GM19438 (cell line): ENCODE measurements at regions not wholly inside any gene's neighbourhood (a gene's known extent, or its start where the extent isn't known, plus 50 kb on each side); places are given as distances from the start of the nearest gene placed in this dataset.
"Not testable (repeated sequence)": the region's sequence is repeated elsewhere in the genome, so short reads cannot be mapped to it uniquely, and the experiment has no call there.

Experiments used
- ATAC-seq: cut with Tn5 transposase; IDR thresholded peaks from one replicate; pipeline ENCODE4 v1.9.1; 2021; ENCODE audit warnings: low read depth; ENCODE audit not compliant: unreplicated experiment

GRCh38 chr2:129181433-129181832 is 798.0 kb upstream of the RAB6C start:
- no peak for ATAC-seq

DNA sequence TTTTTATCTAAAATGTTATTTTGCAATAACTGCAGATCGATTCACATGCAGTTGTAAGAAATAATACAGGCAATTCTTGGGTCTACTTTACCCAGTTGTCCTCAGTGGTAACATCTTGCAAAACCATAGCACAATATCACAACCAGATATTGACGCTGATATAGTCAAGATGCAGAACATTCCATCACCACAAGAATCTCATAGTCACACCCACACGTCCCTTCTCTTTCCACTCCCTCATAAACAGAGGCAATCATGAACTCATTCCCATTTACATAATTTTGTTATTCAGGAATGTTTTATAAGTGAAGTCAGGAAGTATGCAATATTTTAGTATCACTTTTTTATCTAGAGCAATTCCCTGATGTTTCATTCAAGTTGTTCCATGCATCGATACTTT is 797.5 kb upstream of the RAB6C start:
- no peak for ATAC-seq

DNA sequence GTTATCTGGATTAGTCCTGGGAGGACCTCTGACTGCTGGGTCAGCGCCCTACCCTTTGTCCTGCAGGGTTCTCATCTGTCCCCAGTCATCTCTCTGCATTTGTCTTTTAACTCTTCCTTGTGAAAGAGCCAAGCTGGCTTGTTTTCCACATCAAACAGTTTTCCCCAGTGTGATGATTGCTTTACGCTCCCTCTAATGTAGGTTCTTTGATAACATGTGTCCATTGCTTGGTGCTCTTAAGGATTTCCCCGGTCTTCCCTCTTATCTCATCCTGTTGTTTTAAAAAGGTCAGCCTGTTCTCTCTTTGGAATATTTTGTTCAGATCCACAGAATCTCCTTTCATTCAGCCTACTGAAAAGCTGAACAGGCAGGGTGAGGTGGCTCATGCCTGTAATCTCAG is 792.1 kb upstream of the RAB6C start:
- no peak for ATAC-seq

DNA sequence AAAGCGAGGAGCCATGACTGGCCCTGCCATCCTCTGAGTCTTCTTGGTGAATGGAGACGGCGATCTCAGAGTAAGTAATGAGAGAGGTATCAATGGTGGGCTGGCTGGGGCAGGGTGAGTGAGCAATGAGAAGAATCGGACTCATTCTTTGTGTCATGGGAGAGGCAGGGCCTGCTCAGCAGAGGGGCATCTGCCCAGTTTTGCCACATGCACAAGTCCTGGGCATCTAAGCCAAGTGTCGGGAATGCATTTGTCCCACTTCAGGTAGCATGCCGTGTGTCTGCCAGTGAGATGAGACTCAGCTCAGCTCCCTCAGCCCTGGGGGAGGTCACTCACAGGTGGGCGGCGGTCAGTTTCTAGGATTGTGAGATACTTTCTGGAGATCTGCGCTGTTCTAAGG is 791.0 kb upstream of the RAB6C start:
- ATAC-seq: no peak

- no peak for ATAC-seq
Observed at GRCh38 chr2:129189617-129190319, 789.7 kb upstream of the RAB6C start.

DNA sequence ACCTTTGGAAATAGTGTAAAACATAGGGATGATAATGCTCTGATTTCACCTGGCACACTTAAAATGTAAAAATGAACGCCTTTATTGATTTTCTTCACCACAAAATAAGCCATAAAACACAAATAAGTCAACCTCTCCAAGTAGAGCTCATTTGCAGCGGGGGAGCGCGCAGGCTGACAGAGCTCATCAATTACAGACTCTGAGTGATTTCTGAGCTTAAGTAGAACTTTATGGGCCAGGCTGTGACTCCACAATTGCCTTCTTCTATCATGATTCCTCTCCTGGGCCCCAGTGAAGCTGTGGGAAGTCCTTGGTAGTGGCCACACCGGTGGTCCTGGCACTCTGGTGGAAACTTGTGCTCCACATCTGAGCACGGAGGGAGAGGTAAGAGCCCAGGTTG is 789.0 kb upstream of the RAB6C start:
- ATAC-seq: no peak

GRCh38 chr2:129191530-129191929 is 787.9 kb upstream of the RAB6C start:
- ATAC-seq: no peak

DNA sequence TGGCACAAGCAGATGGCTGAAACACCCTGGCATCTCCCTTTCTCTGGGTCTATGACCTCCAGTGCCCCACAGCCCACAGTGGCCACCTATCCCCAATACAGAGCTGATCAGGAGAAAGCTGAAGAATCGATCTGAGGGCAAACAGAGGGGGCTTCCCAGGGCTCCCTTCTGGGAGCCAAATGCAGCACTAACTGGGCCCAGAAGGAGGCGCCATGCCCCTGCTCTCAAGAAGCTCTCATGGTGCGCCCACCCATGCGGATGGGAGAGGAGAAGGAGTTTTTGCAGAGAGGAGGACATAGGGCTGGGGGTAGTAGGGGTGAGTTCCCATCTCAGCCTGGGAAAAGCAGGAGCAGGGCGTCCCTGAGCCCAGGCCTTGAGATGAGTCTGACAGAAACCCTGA is 787.3 kb upstream of the RAB6C start:
- no peak for ATAC-seq

GRCh38 chr2:129192841-129193253 is 786.6 kb upstream of the RAB6C start:
- ATAC-seq: no peak

DNA sequence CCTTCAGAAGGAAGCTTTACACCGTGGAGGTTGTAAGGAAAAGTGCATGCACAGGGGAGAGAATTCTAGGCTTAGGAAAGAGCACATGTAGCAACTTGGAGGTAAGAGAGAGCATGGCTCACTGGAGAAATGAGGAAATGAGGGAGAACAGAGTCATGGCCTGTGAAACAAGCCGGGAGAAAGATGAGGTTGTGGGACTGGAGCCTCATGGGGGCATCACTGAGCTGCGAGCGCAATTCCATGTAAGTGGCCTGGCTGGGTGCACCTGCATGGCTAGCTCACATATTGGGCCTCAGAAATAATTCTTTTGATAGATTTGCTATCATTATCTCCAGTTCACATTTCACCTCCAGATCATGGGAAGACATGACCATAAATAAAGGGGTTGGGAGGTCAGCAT is 785.5 kb upstream of the RAB6C start:
- ATAC-seq: no peak

GRCh38 chr2:129199501-129199900 is 780.0 kb upstream of the RAB6C start:
- no peak for ATAC-seq

- no peak for ATAC-seq
Observed at GRCh38 chr2:129201696-129202095, 777.8 kb upstream of the RAB6C start.

GRCh38 chr2:129203331-129203730 is 776.1 kb upstream of the RAB6C start:
- no peak for ATAC-seq

DNA sequence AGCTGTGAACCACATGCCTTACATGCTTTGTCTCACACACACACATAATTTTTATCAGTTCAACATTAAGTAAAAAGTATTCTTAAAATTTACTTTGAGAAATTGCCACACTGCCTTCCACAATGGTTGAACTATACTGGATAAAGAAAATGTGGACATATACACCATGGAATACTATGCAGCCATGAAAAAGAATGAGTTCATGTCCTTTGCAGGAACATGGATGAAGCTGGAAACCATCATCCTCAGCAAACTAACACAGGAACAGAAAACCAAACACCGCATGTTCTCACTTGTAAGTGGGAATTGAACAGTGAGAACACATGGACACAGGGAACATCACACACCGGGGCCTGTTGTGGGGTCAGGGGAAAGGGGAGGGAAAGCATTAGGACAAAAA is 774.9 kb upstream of the RAB6C start:
- not testable (repeated sequence) for ATAC-seq

DNA sequence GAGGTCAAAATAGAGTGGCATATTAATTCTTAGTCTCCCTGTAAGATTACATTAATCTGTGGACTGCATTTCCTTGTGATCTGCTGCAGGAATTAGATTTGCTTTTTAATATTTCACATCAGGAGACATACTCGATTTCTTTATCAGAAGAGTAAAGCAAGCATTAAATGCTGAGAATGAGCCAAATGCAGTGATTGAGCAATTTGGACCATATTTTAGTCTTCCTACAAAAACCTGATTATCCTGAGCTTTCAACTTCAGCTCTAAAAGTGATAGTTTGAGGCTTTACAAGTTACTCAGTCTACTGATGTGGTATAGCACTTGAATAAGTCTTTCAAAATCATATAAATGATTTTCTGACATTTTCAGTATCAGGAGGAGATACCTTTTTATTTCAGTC is 774.3 kb upstream of the RAB6C start:
- ATAC-seq: no peak

DNA sequence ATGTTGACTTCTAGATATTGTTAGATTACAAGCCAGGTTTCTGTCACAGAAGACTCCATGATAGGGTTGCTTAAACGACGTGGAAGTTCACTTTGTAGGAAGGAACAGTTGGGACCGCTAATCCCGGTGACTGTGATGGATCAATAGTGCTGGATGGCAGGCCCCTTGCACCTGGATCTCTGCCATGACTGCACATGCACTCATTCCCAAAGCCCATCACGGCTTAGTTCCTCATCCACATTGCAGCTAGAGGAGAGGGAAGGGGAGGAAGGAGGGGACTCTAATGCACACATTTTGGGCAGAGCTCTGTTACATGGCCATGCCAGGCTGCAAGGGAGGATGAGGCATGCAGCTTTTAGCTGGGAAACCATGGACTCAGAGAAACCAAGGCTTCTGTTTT is 773.7 kb upstream of the RAB6C start:
- no peak for ATAC-seq

- no peak for ATAC-seq
Observed at GRCh38 chr2:129212299-129212958, 767.0 kb upstream of the RAB6C start.

- ATAC-seq: no peak
Observed at GRCh38 chr2:129224022-129224421, 755.4 kb upstream of the RAB6C start.

DNA sequence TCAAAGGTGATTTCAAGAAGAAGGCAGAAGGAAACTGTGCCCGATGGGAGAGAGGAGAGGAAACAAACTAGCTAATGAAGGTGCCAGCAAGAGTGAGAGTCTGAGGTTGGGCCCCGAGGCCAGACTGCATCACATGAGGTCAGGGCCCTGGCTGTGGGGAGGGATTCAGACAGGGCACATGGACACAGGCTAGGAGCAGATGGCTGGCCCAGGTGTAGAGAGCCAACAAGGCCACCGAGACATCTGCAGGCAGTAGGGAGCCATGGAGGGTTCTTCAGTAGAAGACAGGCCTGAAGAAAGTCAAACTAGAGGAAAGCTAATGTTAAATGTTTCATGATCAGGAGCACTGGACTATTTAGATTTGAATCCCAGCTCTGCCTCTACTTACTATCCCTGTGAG is 755.0 kb upstream of the RAB6C start:
- ATAC-seq: no peak

GRCh38 chr2:129229196-129229595 is 750.3 kb upstream of the RAB6C start:
- no peak for ATAC-seq

DNA sequence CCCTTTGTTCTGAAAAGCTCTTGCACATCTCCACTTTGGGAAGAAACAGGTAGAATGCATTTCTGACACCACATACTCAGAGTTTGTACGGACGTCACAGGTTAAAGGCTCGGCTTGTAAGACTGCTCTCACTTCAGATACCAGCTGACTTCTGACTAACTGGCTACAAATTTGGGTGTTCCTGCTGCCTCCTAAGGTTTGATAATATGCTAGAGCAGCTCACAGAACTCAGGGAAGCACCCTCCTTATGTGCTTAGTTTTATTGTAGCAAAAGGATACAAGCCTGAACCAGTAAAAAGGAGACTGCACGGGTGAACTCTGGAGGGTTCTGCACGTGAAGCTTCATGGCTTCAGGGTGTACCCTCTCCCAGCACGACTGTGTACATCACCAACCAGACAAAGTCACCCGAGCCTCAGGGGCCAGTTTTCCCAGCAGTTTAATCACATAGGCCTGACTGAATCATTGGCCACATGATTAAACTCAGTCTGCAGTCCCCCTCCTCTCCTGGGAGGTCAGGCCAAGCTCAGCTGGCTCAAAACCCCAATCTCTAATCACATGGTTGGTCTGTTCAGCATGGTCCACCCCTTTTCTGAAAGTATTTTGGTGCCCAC is 749.5 kb upstream of the RAB6C start:
- no peak for ATAC-seq

- ATAC-seq: no peak
Observed at GRCh38 chr2:129231924-129232323, 747.5 kb upstream of the RAB6C start.
